GM23338 (cell line): ENCODE measurements at regions not wholly inside any gene's neighbourhood (a gene's known extent, or its start where the extent isn't known, plus 50 kb on each side); places are given as distances from the start of the nearest gene placed in this dataset.

Source experiments
- ATAC-seq: fragments of 200-7000 bp; cut with Tn5 transposase; 3 replicates; pipeline ENCODE4 v1.9.1; 2020
- DNase-seq: peaks from one replicate; pipeline ENCODE4 v3.0.0-alpha.2; 2015; ENCODE audit warnings: low spot score
- H2AFZ ChIP-seq: fragments of 200-600 bp; sonication (generic); 2 replicates; pipeline ENCODE4 v1.8.0; 2016; ENCODE audit warnings: antibody characterized with exemption, mild to moderate bottlenecking, moderate library complexity
- H3F3A ChIP-seq: fragments of 200-600 bp; sonication (generic); replicated peaks from 2 replicates; pipeline ENCODE4 v1.8.0; 2017; ENCODE audit warnings: antibody characterized with exemption, mixed run types, low read depth
- H3K27ac ChIP-seq: fragments of 200-600 bp; sonication (generic); 2 replicates; pipeline ENCODE4 v1.6.1; 2016; ENCODE audit warnings: low read depth
- H3K27me3 ChIP-seq: fragments of 200-600 bp; sonication (generic); 2 replicates; pipeline ENCODE4 v1.8.0; 2016; ENCODE audit warnings: mild to moderate bottlenecking, mixed run types, moderate library complexity; ENCODE audit not compliant: insufficient read depth
- H3K36me3 ChIP-seq: fragments of 200-600 bp; sonication (generic); 2 replicates; pipeline ENCODE4 v1.8.0; 2016; ENCODE audit warnings: mild to moderate bottlenecking; ENCODE audit not compliant: insufficient read depth
- H3K4me1 ChIP-seq: fragments of 200-600 bp; sonication (generic); 2 replicates; pipeline ENCODE4 v1.8.0; 2016; ENCODE audit warnings: mild to moderate bottlenecking, moderate library complexity; ENCODE audit not compliant: insufficient read depth
- H3K4me2 ChIP-seq: fragments of 200-600 bp; sonication (generic); 2 replicates; pipeline ENCODE4 v1.7.1; 2017; ENCODE audit warnings: mixed run types
- H3K4me3 ChIP-seq: fragments of 200-600 bp; sonication (generic); 2 replicates; pipeline ENCODE4 v1.6.1; 2016; ENCODE audit warnings: mixed run types
- H3K79me2 ChIP-seq: fragments of 200-600 bp; sonication (generic); replicated peaks from 2 replicates; pipeline ENCODE4 v1.8.0; 2017; ENCODE audit warnings: mild to moderate bottlenecking; ENCODE audit not compliant: insufficient read depth
- H3K9me2 ChIP-seq: fragments of 200-600 bp; sonication (generic); 2 replicates; pipeline ENCODE4 v1.8.0; 2017; ENCODE audit not compliant: insufficient read depth
- H4K20me1 ChIP-seq: fragments of 200-600 bp; sonication (generic); replicated peaks from 2 replicates; pipeline ENCODE4 v1.8.0; 2017; ENCODE audit warnings: mild to moderate bottlenecking; ENCODE audit not compliant: insufficient read depth
- H3K27ac Mint-ChIP-seq: 2 replicates; pipeline ENCODE4 v1.8.0; 2020; ENCODE audit warnings: inconsistent platforms, mild to moderate bottlenecking, moderate library complexity, mixed read lengths
- H3K27me3 Mint-ChIP-seq: 3 replicates; pipeline ENCODE4 v1.8.0; 2022; ENCODE audit warnings: low read depth, mild to moderate bottlenecking, moderate library complexity, mixed read lengths, inconsistent platforms; ENCODE audit not compliant: insufficient read depth, poor library complexity
- H3K36me3 Mint-ChIP-seq: 3 replicates; pipeline ENCODE4 v1.8.0; 2021; ENCODE audit warnings: low read depth, mild to moderate bottlenecking, inconsistent platforms, moderate library complexity, mixed read lengths
- H3K4me1 Mint-ChIP-seq: 3 replicates; pipeline ENCODE4 v1.8.0; 2020; ENCODE audit warnings: mild to moderate bottlenecking, inconsistent platforms, mixed read lengths
- H3K4me3 Mint-ChIP-seq: 3 replicates; pipeline ENCODE4 v1.8.0; 2021; ENCODE audit warnings: moderate library complexity, mild to moderate bottlenecking, inconsistent platforms, mixed read lengths
- H3K9me3 Mint-ChIP-seq: 3 replicates; pipeline ENCODE4 v1.8.0; 2020; ENCODE audit warnings: moderate library complexity, mild to moderate bottlenecking, inconsistent platforms, mixed read lengths
- CREB1 ChIP-seq: fragments of 250-450 bp; sonication (Bioruptor Pico); IDR thresholded peaks from 2 replicates; pipeline ENCODE4 v1.5.0; 2020; ENCODE audit warnings: low read depth, mild to moderate bottlenecking, moderate library complexity
- ETS1 ChIP-seq: IDR thresholded peaks from 2 replicates; pipeline ENCODE4 v1.6.1; 2016; ENCODE audit warnings: antibody characterized with exemption
- EZH2 ChIP-seq: fragments of 200-600 bp; sonication (generic); IDR thresholded peaks from one replicate; pipeline ENCODE4 v1.8.0; 2017; ENCODE audit warnings: antibody characterized with exemption, mild to moderate bottlenecking, low read depth; ENCODE audit not compliant: unreplicated experiment
- EZH2phosphoT487 ChIP-seq: fragments of 200-600 bp; sonication (generic); IDR thresholded peaks from one replicate; pipeline ENCODE4 v1.8.1; 2018; ENCODE audit warnings: antibody characterized with exemption; ENCODE audit not compliant: unreplicated experiment
- JUNB ChIP-seq: IDR thresholded peaks from one replicate; pipeline ENCODE4 v1.6.1; 2016; ENCODE audit warnings: antibody characterized with exemption; ENCODE audit not compliant: unreplicated experiment
- POLR2AphosphoS5 ChIP-seq: IDR thresholded peaks from 2 replicates; pipeline ENCODE4 v1.6.1; 2016; ENCODE audit warnings: antibody characterized with exemption, low read depth
- REST ChIP-seq: IDR thresholded peaks from one replicate; pipeline ENCODE4 v1.6.1; 2018; ENCODE audit warnings: antibody characterized with exemption; ENCODE audit not compliant: unreplicated experiment
- STAT1 ChIP-seq: IDR thresholded peaks from one replicate; pipeline ENCODE4 v1.6.1; 2016; ENCODE audit warnings: antibody characterized with exemption; ENCODE audit not compliant: unreplicated experiment
- ZNF114 ChIP-seq: fragments of 250-450 bp; sonication (Bioruptor Pico); IDR thresholded peaks from 2 replicates; pipeline ENCODE4 v1.5.0; 2020; ENCODE audit warnings: mild to moderate bottlenecking, moderate library complexity
- ZNF331 ChIP-seq: fragments of 250-450 bp; sonication (Bioruptor Pico); IDR thresholded peaks from 2 replicates; pipeline ENCODE4 v1.5.0; 2020; ENCODE audit warnings: low read depth, mild to moderate bottlenecking, moderate library complexity
- ZNF462 ChIP-seq: fragments of 250-450 bp; sonication (Bioruptor Pico); IDR thresholded peaks from 2 replicates; pipeline ENCODE4 v1.5.0; 2020; ENCODE audit warnings: mild to moderate bottlenecking, moderate library complexity

DNA sequence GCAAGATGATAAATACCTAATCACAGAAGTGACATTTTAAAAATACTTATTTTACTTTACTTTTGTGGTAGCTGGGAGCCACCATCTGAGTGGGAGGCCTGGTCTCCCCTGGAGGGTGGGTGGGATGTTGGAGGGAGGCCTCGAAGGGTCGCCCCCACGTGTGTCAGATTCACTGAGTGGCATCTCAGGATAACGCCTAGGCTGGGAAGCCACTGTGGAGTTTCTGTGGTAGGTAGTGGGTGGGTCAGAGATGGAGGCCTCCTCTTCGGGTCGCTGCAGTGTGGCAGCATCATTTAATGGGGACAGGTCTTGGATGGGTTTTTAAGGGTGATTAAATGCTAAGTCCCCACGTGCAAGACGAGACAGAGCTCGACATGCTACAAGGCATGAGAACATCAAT lies 1154.8 kb upstream of the CDH18 start:
- Histone ChIP-seq H3K79me2 (no peaks in the 10 kb centered on the region), H2AFZ (no peak overlapping the region), H3K4me2 (no peak overlapping the region), H3K36me3 (no peaks in the 10 kb centered on the region), H3K27me3 (no peaks in the 10 kb centered on the region), H3K27ac (no peak overlapping the region), H3K9me2 (no peaks in the 10 kb centered on the region), H4K20me1 (no peaks in the 10 kb centered on the region), H3K4me3 (no peak overlapping the region), H3F3A (no peaks in the 10 kb centered on the region), H3K4me1 (no peaks in the 10 kb centered on the region)
- Mint-ChIP-seq H3K36me3 (no peaks in the 10 kb centered on the region), H3K4me3 (no peak overlapping the region), H3K4me1 (no peaks in the 10 kb centered on the region), H3K27ac (no peak overlapping the region), H3K27me3 (peaks cover 4% of the 10 kb centered on the region), H3K9me3 (no peaks in the 10 kb centered on the region)
- ATAC-seq: no peak
- TF ChIP-seq POLR2AphosphoS5 (no peak), JUNB (no peak), CREB1 (no peak), ZNF114 (no peak), ETS1 (no peak), STAT1 (no peak), ZNF462 (CRISPR knock-in tag) (no peak), EZH2phosphoT487 (no peak), EZH2 (no peak), REST (no peak), ZNF331 (CRISPR knock-in tag) (no peak)
- no peak for DNase-seq
